ENCODE measurements at regions not wholly inside any gene's neighbourhood (a gene's known extent, or its start where the extent isn't known, plus 50 kb on each side); places are given as distances from the start of the nearest gene placed in this dataset.

GRCh38 chr13:61135583-61135982 lies 280.1 kb downstream of the PCDH20 start:
- 82 to 100% methylated on average over 2 of the region's 2 CpGs for WGBS, 2 donors (ENCODE audit: low coverage in 1 of 2)
- Histone ChIP-seq H3K27me3 (no peaks in the 10 kb centered on the region), H3K9me3 (no peaks in the 10 kb centered on the region), H3K27ac (no peak overlapping the region), H3K4me1 (no peaks in the 10 kb centered on the region), H3K4me3 (no peak overlapping the region), H3K36me3 (no peaks in the 10 kb centered on the region)
- intact Hi-C loops (cut with DNase I; ENCODE audit: low total_unique reads) = no loop called here
- DNase-seq = no peak
- in situ Hi-C loops (cut with MboI; ENCODE audit: low pct_ligation_motif_present in 1 of 4, low pct_unique_long_range_greater_than_20kb in 1 of 4, low sequenced_read_pairs in 3 of 4) = no loop called here
- TF ChIP-seq CTCF (IDR thresholded peaks at IDR 0.05) (no peak), POLR2A (IDR thresholded peaks at IDR 0.05) (no peak), EP300 (IDR thresholded peaks at IDR 0.05; ENCODE audit: low read depth) (no peak), POLR2AphosphoS5 (IDR thresholded peaks at IDR 0.05) (no peak)

GRCh38 chr13:61128850-61129645 lies 286.6 kb downstream of the PCDH20 start:
- TF ChIP-seq POLR2AphosphoS5 (IDR thresholded peaks at IDR 0.05) (no peak), CTCF (IDR thresholded peaks at IDR 0.05) (no peak), POLR2A (IDR thresholded peaks at IDR 0.05) (no peak), EP300 (IDR thresholded peaks at IDR 0.05; ENCODE audit: low read depth) (no peak)
- intact Hi-C loops (cut with DNase I; ENCODE audit: low total_unique reads) = no loop called here
- no peaks in the 10 kb centered on the region for H3K4me1 ChIP-seq
- WGBS, 2 donors (ENCODE audit: low coverage in 1 of 2) = 33 to 43% methylated on average over 1 to 2 of the region's 2 CpGs
- in situ Hi-C loops (cut with MboI; ENCODE audit: low pct_ligation_motif_present in 1 of 4, low pct_unique_long_range_greater_than_20kb in 1 of 4, low sequenced_read_pairs in 3 of 4) = no loop called here
- no peak overlapping the region for H3K27ac ChIP-seq
- H3K9me3 ChIP-seq = no peaks in the 10 kb centered on the region
- H3K36me3 ChIP-seq = no peaks in the 10 kb centered on the region
- H3K27me3 ChIP-seq = no peaks in the 10 kb centered on the region
- no peak for DNase-seq
- no peak overlapping the region for H3K4me3 ChIP-seq

GRCh38 chr13:61123538-61124289 lies 291.9 kb downstream of the PCDH20 start:
- Histone ChIP-seq H3K36me3 (no peaks in the 10 kb centered on the region), H3K27ac (no peak overlapping the region), H3K9me3 (no peaks in the 10 kb centered on the region), H3K27me3 (no peaks in the 10 kb centered on the region), H3K4me1 (no peaks in the 10 kb centered on the region), H3K4me3 (no peak overlapping the region)
- DNase-seq = no peak
- intact Hi-C loops (cut with DNase I; ENCODE audit: low total_unique reads) = no loop called here
- TF ChIP-seq CTCF (IDR thresholded peaks at IDR 0.05) (no peak), POLR2A (IDR thresholded peaks at IDR 0.05) (no peak), EP300 (IDR thresholded peaks at IDR 0.05; ENCODE audit: low read depth) (no peak), POLR2AphosphoS5 (IDR thresholded peaks at IDR 0.05) (no peak)
- in situ Hi-C loops (cut with MboI; ENCODE audit: low pct_ligation_motif_present in 1 of 4, low pct_unique_long_range_greater_than_20kb in 1 of 4, low sequenced_read_pairs in 3 of 4) = no loop called here
- WGBS, 2 donors (ENCODE audit: low coverage in 1 of 2) = 74 to 92% methylated on average over 5 of the region's 5 CpGs

GRCh38 chr13:61113140-61113658 lies 302.4 kb downstream of the PCDH20 start:
- in situ Hi-C loops (cut with MboI; ENCODE audit: low pct_ligation_motif_present in 1 of 4, low pct_unique_long_range_greater_than_20kb in 1 of 4, low sequenced_read_pairs in 3 of 4) = no loop called here
- H3K4me3 ChIP-seq = no peak overlapping the region
- 71% methylated on average over 3 of the region's 3 CpGs; no CpG with 5 or more reads in 1 of the 2 donors for WGBS, 2 donors (ENCODE audit: low coverage in 1 of 2)

More at GRCh38 chr13:61113140-61113658, 302.4 kb downstream of the PCDH20 start:
- Histone ChIP-seq H3K36me3 (no peaks in the 10 kb centered on the region), H3K4me1 (no peaks in the 10 kb centered on the region), H3K27ac (no peak overlapping the region), H3K9me3 (no peaks in the 10 kb centered on the region), H3K27me3 (no peaks in the 10 kb centered on the region)
- no peak for DNase-seq
- TF ChIP-seq CTCF (IDR thresholded peaks at IDR 0.05) (no peak), POLR2A (IDR thresholded peaks at IDR 0.05) (no peak), EP300 (IDR thresholded peaks at IDR 0.05; ENCODE audit: low read depth) (no peak), POLR2AphosphoS5 (IDR thresholded peaks at IDR 0.05) (no peak)
- intact Hi-C loops (cut with DNase I; ENCODE audit: low total_unique reads) = no loop called here

Measured in transverse colon (tissue), 4 donors.